HCT116 (cell line): ENCODE measurements at regions not wholly inside any gene's neighbourhood (a gene's known extent, or its start where the extent isn't known, plus 50 kb on each side); places are given as distances from the start of the nearest gene placed in this dataset.

Experiments
- ATAC-seq: fragments of 200-7000 bp; cut with Tn5 transposase; 2 replicates; pipeline ENCODE4 v1.9.1; 2020; ENCODE audit warnings: mild to moderate bottlenecking, moderate library complexity
- BruUV-seq: library from RNA; stranded (reverse); fragments of 400-500 nt; replicated peaks from 2 replicates; lab custom pipeline; 2021; lab: Mats Ljungman, UMichigan
- CTCF ChIA-PET: fragments of 300-600 bp; sonication (Branson Sonifier 250); formaldehyde crosslinking; loops from one replicate; lab custom pipeline; 2021; ENCODE audit warnings: antibody characterized with exemption; lab: Charles Lee
- POLR2A ChIA-PET: fragments of 300-600, 350-600 bp; sonication (Branson Sonifier 250); formaldehyde crosslinking; loops from one replicate; lab custom pipeline; 2021; ENCODE audit warnings: antibody characterized with exemption; lab: Charles Lee
- RAD21 ChIA-PET, 2 experiments: fragments of 300-600 bp; sonication (Branson Sonifier 250); formaldehyde crosslinking; loops; one replicate each; lab custom pipeline; 2023; ENCODE audit warnings: low total read pairs in 2 of 2; ENCODE audit not compliant: uncharacterized antibody in 2 of 2, unreplicated experiment in 2 of 2, low non-redundant PET in 1 of 2; lab: Charles Lee
- DNase-seq: peaks from one replicate; pipeline ENCODE4 v3.0.0-alpha.2; 2010; ENCODE audit warnings: low read depth, low spot score
- H2AFZ ChIP-seq: fragments of 200-600 bp; shearing (Covaris generic), sonication (generic); 2 replicates; pipeline ENCODE4 v1.6.1; 2017; ENCODE audit warnings: low read depth, mixed run types, mixed read lengths, antibody characterized with exemption, low read length; ENCODE audit not compliant: poor library complexity, severe bottlenecking
- H3K27ac ChIP-seq: 2 replicates; pipeline ENCODE4 v1.5.1; 2012; ENCODE audit warnings: low read depth, low read length
- H3K27me3 ChIP-seq: fragments of 200-600 bp; sonication (generic); 2 replicates; pipeline ENCODE4 v1.6.1; 2016; ENCODE audit warnings: mixed run types, low read length, mixed read lengths; ENCODE audit not compliant: insufficient read depth
- H3K36me3 ChIP-seq, 2 experiments: fragments of 200-500 bp in 1 of 2; fragments of 200-600 bp in 1 of 2; sonication (Bioruptor generic) in 1 of 2; sonication (generic) in 1 of 2; 2 replicates each; pipeline versions ENCODE4 v1.5.1 to v1.6.1; 2014 to 2016; ENCODE audit warnings: low read length in 2 of 2, inconsistent platforms in 1 of 2, mixed read lengths in 1 of 2, mixed run types in 1 of 2; ENCODE audit not compliant: insufficient read depth in 2 of 2, control insufficient read depth in 1 of 2
- H3K4me1 ChIP-seq, 2 experiments: fragments of 200-600 bp in 1 of 2; sonication (generic) in 1 of 2; 2 replicates each; pipeline versions ENCODE4 v1.5.1 to v1.6.1; 2012 to 2017; ENCODE audit warnings: low read length in 2 of 2, inconsistent platforms in 1 of 2, mild to moderate bottlenecking in 1 of 2, mixed read lengths in 1 of 2, mixed run types in 1 of 2, moderate library complexity in 1 of 2; ENCODE audit not compliant: insufficient read depth in 2 of 2, control insufficient read depth in 1 of 2
- H3K4me2 ChIP-seq: fragments of 200-600 bp; sonication (generic); 2 replicates; pipeline ENCODE4 v1.6.1; 2017; ENCODE audit warnings: mixed run types, low read length, mixed read lengths
- H3K4me3 ChIP-seq, 2 experiments: fragments of 200-600 bp in 1 of 2; sonication (generic) in 1 of 2; replicated peaks in 1 of 2; 2 replicates each; pipeline ENCODE4 v1.5.1; 2011 to 2016; ENCODE audit warnings: low read length in 2 of 2, control low read depth in 1 of 2, low read depth in 1 of 2, mild to moderate bottlenecking in 1 of 2, mixed read lengths in 1 of 2, mixed run types in 1 of 2
- H3K79me2 ChIP-seq: fragments of 200-600 bp; sonication (generic); 2 replicates; pipeline ENCODE4 v1.6.1; 2017; ENCODE audit warnings: mild to moderate bottlenecking, mixed run types, low read length, moderate library complexity, mixed read lengths; ENCODE audit not compliant: insufficient read depth
- H3K9ac ChIP-seq: fragments of 200-600 bp; sonication (generic); 2 replicates; pipeline ENCODE4 v1.6.1; 2016; ENCODE audit warnings: low read length, mixed read lengths
- H3K9me2 ChIP-seq: fragments of 200-600 bp; sonication (generic), shearing (Covaris generic); 2 replicates; pipeline ENCODE4 v1.6.1; 2017; ENCODE audit warnings: mixed run types, mild to moderate bottlenecking, moderate library complexity; ENCODE audit not compliant: insufficient read depth
- H3K9me3 ChIP-seq, 2 experiments: fragments of 200-500 bp in 1 of 2; fragments of 200-600 bp in 1 of 2; sonication (Bioruptor generic) in 1 of 2; sonication (generic) in 1 of 2; 2 replicates each; pipeline ENCODE4 v1.6.1; 2014 to 2017; ENCODE audit warnings: low read length in 2 of 2, mixed read lengths in 2 of 2, inconsistent platforms in 1 of 2, low read depth in 1 of 2, mild to moderate bottlenecking in 1 of 2, mixed run types in 1 of 2, moderate library complexity in 1 of 2; ENCODE audit not compliant: control insufficient read depth in 1 of 2, insufficient read depth in 1 of 2
- H4K20me1 ChIP-seq: fragments of 200-600 bp; sonication (generic), shearing (Covaris generic); 2 replicates; pipeline ENCODE4 v1.6.1; 2017; ENCODE audit warnings: mixed run types, mild to moderate bottlenecking, moderate library complexity; ENCODE audit not compliant: insufficient read depth
- CBX3 ChIP-seq: IDR thresholded peaks from 2 replicates; pipeline ENCODE4 v1.6.1; 2012; ENCODE audit warnings: low read depth
- CEBPB ChIP-seq: IDR thresholded peaks from 2 replicates; pipeline ENCODE4 v1.6.1; 2012; ENCODE audit warnings: low read depth
- EGR1 ChIP-seq: IDR thresholded peaks from 2 replicates; pipeline ENCODE4 v1.6.1; 2012; ENCODE audit warnings: low read depth
- ELF1 ChIP-seq: IDR thresholded peaks from 2 replicates; pipeline ENCODE4 v1.6.1; 2012; ENCODE audit warnings: low read depth, borderline replicate concordance
- EZH2 ChIP-seq: fragments of 200-600 bp; sonication (generic); IDR thresholded peaks from 2 replicates; pipeline ENCODE4 v1.6.1; 2017; ENCODE audit warnings: antibody characterized with exemption, mixed run types
- EZH2phosphoT487 ChIP-seq: fragments of 200-600 bp; IDR thresholded peaks from 2 replicates; pipeline ENCODE4 v1.6.1; 2018; ENCODE audit warnings: antibody characterized with exemption, borderline replicate concordance
- JUND ChIP-seq: IDR thresholded peaks from 2 replicates; pipeline ENCODE4 v1.6.1; 2012
- SP1 ChIP-seq: IDR thresholded peaks from 2 replicates; pipeline ENCODE4 v1.6.1; 2012; ENCODE audit warnings: low read depth
- SRF ChIP-seq: IDR thresholded peaks from 2 replicates; pipeline ENCODE4 v1.6.1; 2012; ENCODE audit warnings: low read depth
- TCF7L2 ChIP-seq: IDR thresholded peaks from 2 replicates; pipeline ENCODE4 v1.7.0; 2011; ENCODE audit warnings: borderline replicate concordance, inconsistent platforms; ENCODE audit not compliant: insufficient read depth, insufficient read length; ENCODE audit errors: extremely low read depth
- YY1 ChIP-seq: IDR thresholded peaks from 2 replicates; pipeline ENCODE4 v1.6.1; 2011; ENCODE audit warnings: low read length, low read depth, moderate library complexity, mild to moderate bottlenecking; ENCODE audit not compliant: insufficient replicate concordance; ENCODE audit errors: extremely low read depth
- ZFX ChIP-seq: fragments of 450-650 bp; IDR thresholded peaks from 2 replicates; pipeline ENCODE4 v1.6.1; 2017
- intact Hi-C: fragments of 100-400 bp; cut with micrococcal nuclease; formaldehyde crosslinking; loops from 2 replicates; pipeline ENCODE4 v1.10.0; 2022
- TF ChIP-seq, protein P1 (sequence below): IDR thresholded peaks from 2 replicates; pipeline ENCODE4 v1.6.1; 2012
- TF ChIP-seq, protein P2 (sequence below): IDR thresholded peaks from 2 replicates; pipeline ENCODE4 v1.6.1; 2012
- TF ChIP-seq, protein P3 (sequence below): IDR thresholded peaks from 2 replicates; pipeline ENCODE4 v1.6.1; 2012; ENCODE audit warnings: low read depth

DNA sequence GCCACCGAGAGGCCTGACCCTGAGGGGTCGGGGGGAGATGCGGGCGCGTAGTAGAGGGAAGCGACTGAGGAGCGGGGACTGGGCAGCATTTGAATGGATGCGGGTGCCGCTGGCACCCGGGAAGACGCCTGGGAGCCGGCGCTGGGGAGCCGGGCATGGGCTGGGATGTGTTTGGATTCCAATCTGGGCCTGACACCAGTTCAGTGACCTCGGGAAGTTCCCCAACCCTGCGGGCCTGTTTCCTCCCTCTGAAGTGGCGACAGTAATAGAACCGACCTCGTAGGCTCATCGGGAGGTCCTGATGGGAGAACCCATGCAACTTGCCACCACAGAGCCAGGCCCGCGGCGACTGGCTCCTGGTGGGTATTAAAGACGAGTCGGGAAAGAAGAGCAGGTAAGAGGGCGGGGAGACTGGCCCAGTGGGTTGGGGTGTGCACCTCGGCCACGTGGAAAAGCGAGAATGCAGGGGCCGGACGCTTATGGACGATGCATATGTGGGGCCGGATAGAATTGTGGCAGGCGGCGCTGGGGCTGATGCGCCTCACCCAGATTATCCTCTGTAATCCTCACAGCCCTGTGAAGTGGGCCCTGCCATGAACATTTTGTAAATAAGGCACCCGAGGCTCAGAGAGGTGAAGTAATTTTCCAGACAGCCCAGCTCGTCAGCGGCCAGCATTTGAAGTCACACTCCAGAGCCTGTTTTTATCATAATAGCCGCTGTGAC lies 105.8 kb downstream of the SLC16A1 start:
- no peaks in the 10 kb centered on the region for H3K79me2 ChIP-seq
- no peak for DNase-seq
- ChIA-PET POLR2A (no interaction called here), CTCF (no interaction called here), RAD21 (no interaction called here)
- H3K36me3 ChIP-seq, result no peaks in the 10 kb centered on the region
- peaks cover 0 to 8% of the 10 kb centered on the region in 2 experiments; a peak in 1 of 4 replicates for H3K4me1 ChIP-seq
- no peaks in the 10 kb centered on the region; the same call in 1 of the 2 replicates for H3K9me2 ChIP-seq
- H3K27ac ChIP-seq, result no peak overlapping the region
- intact Hi-C loops, result no loop called here
- no peak overlapping the region for H3K4me3 ChIP-seq
- ATAC-seq, result no peak
- H2AFZ ChIP-seq, result no peak overlapping the region
- no peaks in the 10 kb centered on the region for H3K27me3 ChIP-seq
- H4K20me1 ChIP-seq, result no peaks in the 10 kb centered on the region
- H3K9ac ChIP-seq, result no peak overlapping the region
- no peaks in the 10 kb centered on the region for H3K9me3 ChIP-seq
- TF ChIP-seq, protein P1, sequence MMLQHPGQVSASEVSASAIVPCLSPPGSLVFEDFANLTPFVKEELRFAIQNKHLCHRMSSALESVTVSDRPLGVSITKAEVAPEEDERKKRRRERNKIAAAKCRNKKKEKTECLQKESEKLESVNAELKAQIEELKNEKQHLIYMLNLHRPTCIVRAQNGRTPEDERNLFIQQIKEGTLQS, result no peak
- no peak for TF ChIP-seq EZH2
- TF ChIP-seq ZFX, result no peak
- no peak for TF ChIP-seq TCF7L2
- TF ChIP-seq EZH2phosphoT487, result no peak
- no peak for TF ChIP-seq ELF1
- no peak for TF ChIP-seq CBX3
- no peak for TF ChIP-seq SRF
- no peak for TF ChIP-seq JUND
- TF ChIP-seq, all 23 proteins: peak for 0
- BruUV-seq, result no TSS peak
- no peak overlapping the region for H3K4me2 ChIP-seq

DNA sequence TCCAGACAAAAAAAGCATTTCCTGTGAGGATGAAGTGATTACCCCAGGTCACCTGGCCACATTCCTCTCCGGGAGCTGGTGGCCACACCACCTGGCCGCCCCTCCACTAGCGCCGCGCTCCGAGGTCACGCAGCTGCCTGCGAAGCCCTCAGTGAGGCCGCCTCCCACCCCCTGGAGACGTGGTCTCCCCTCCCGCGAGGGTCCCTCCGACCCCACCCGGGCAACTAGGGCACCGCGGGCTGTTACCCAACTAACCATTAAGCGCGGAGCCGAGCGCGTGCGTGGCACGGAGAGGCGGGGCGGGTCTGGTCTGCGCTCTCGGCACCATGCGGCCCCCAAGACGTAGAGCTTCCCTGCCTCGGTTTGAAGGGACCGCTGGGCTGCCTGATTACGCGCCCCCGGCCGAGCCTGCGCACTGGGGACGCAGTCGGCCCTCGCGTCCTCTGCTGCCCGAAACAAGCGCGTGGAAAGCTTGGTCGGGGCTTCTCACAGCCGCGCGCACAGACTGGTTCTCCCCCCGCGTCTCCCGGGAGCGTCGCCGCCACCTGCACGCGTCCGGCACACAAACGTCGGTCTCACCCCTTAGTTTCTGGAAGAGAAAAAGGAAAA lies 106.5 kb downstream of the SLC16A1 start:
- no peak overlapping the region for H3K9ac ChIP-seq
- peaks cover 0 to 11% of the 10 kb centered on the region in 2 experiments; a peak in 1 of 4 replicates for H3K4me1 ChIP-seq
- no peaks in the 10 kb centered on the region for H4K20me1 ChIP-seq
- CTCF ChIA-PET, result no interaction called here
- intact Hi-C loops, result no loop called here
- no peak overlapping the region for H3K4me3 ChIP-seq
- no peak for ATAC-seq
- POLR2A ChIA-PET, result no interaction called here
- no peak for DNase-seq
- no peak overlapping the region for H3K27ac ChIP-seq
- TF ChIP-seq TCF7L2 (no peak), SP1 (no peak), EGR1 (no peak), YY1 (no peak), EZH2 (no peak), JUND (no peak), CEBPB (no peak), SRF (no peak), EZH2phosphoT487 (no peak)
- TF ChIP-seq, protein P2, sequence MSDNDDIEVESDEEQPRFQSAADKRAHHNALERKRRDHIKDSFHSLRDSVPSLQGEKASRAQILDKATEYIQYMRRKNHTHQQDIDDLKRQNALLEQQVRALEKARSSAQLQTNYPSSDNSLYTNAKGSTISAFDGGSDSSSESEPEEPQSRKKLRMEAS, result no peak
- TF ChIP-seq, protein P1, result no peak
- TF ChIP-seq, protein P3, sequence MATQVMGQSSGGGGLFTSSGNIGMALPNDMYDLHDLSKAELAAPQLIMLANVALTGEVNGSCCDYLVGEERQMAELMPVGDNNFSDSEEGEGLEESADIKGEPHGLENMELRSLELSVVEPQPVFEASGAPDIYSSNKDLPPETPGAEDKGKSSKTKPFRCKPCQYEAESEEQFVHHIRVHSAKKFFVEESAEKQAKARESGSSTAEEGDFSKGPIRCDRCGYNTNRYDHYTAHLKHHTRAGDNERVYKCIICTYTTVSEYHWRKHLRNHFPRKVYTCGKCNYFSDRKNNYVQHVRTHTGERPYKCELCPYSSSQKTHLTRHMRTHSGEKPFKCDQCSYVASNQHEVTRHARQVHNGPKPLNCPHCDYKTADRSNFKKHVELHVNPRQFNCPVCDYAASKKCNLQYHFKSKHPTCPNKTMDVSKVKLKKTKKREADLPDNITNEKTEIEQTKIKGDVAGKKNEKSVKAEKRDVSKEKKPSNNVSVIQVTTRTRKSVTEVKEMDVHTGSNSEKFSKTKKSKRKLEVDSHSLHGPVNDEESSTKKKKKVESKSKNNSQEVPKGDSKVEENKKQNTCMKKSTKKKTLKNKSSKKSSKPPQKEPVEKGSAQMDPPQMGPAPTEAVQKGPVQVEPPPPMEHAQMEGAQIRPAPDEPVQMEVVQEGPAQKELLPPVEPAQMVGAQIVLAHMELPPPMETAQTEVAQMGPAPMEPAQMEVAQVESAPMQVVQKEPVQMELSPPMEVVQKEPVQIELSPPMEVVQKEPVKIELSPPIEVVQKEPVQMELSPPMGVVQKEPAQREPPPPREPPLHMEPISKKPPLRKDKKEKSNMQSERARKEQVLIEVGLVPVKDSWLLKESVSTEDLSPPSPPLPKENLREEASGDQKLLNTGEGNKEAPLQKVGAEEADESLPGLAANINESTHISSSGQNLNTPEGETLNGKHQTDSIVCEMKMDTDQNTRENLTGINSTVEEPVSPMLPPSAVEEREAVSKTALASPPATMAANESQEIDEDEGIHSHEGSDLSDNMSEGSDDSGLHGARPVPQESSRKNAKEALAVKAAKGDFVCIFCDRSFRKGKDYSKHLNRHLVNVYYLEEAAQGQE, result no peak
- H3K27me3 ChIP-seq, result no peaks in the 10 kb centered on the region
- no peaks in the 10 kb centered on the region for H3K36me3 ChIP-seq
- BruUV-seq, result no TSS peak
- RAD21 ChIA-PET, result no interaction called here
- no peaks in the 10 kb centered on the region for H3K9me3 ChIP-seq
- no peaks in the 10 kb centered on the region for H3K79me2 ChIP-seq
- H2AFZ ChIP-seq, result no peak overlapping the region
- H3K4me2 ChIP-seq, result no peak overlapping the region
- H3K9me2 ChIP-seq, result no peaks in the 10 kb centered on the region; the same call in 1 of the 2 replicates
